Right renal pelvis (tissue), 4 donors: ENCODE measurements at regions not wholly inside any gene's neighbourhood (a gene's known extent, or its start where the extent isn't known, plus 50 kb on each side); places are given as distances from the start of the nearest gene placed in this dataset.

Source experiments
- DNase-seq, 4 donors: peaks; one replicate each; pipeline ENCODE4 v3.0.0-alpha.2; 2013; ENCODE audit warnings: low read depth in 4 of 4, low spot score in 3 of 4, missing footprints in 1 of 4

GRCh38 chr9:119435076-119435475 is 65.8 kb upstream of the BRINP1 start:
- no peak for DNase-seq

GRCh38 chr9:119432428-119432827 is 63.2 kb upstream of the BRINP1 start:
- DNase-seq, result no peak

GRCh38 chr9:119429302-119429701 is 60.1 kb upstream of the BRINP1 start:
- no peak for DNase-seq

- no peak for DNase-seq
Measured at GRCh38 chr9:119420231-119420630, 51.0 kb upstream of the BRINP1 start.
